Testis (tissue), 2 donors: ENCODE measurements at regions not wholly inside any gene's neighbourhood (a gene's known extent, or its start where the extent isn't known, plus 50 kb on each side); places are given as distances from the start of the nearest gene placed in this dataset.

ENCODE experiments used
- CTCF ChIP-seq, 3 experiments: fragments of 450-650 bp in 2 of 3; fragments of 200-600 bp in 1 of 3; sonication (generic) in 1 of 3; IDR thresholded peaks; one replicate each; pipeline ENCODE4 v1.5.1; 2016 to 2019; ENCODE audit warnings: antibody characterized with exemption in 3 of 3, mild to moderate bottlenecking in 2 of 3, moderate library complexity in 1 of 3
- POLR2A ChIP-seq: fragments of 450-650 bp; IDR thresholded peaks from one replicate; pipeline ENCODE4 v1.6.1; 2017; ENCODE audit warnings: antibody characterized with exemption, mild to moderate bottlenecking, moderate library complexity

- TF ChIP-seq CTCF (IDR thresholded peaks at IDR 0.05) (no peak), POLR2A (no peak)
Measured at GRCh38 chr5:107146901-107147300, 523.8 kb downstream of the EFNA5 start.
